22Rv1 (cell line): ENCODE measurements at regions not wholly inside any gene's neighbourhood (a gene's known extent, or its start where the extent isn't known, plus 50 kb on each side); places are given as distances from the start of the nearest gene placed in this dataset.

Source experiments
- ZFX ChIP-seq: fragments of 450-650 bp; IDR thresholded peaks from 2 replicates; pipeline ENCODE4 v1.6.1; 2017; ENCODE audit warnings: antibody characterized with exemption, borderline replicate concordance
- TF ChIP-seq, protein P1 (sequence below): fragments of 450-650 bp; IDR thresholded peaks from 2 replicates; pipeline ENCODE4 v1.5.1; 2017; ENCODE audit warnings: mild to moderate bottlenecking

DNA sequence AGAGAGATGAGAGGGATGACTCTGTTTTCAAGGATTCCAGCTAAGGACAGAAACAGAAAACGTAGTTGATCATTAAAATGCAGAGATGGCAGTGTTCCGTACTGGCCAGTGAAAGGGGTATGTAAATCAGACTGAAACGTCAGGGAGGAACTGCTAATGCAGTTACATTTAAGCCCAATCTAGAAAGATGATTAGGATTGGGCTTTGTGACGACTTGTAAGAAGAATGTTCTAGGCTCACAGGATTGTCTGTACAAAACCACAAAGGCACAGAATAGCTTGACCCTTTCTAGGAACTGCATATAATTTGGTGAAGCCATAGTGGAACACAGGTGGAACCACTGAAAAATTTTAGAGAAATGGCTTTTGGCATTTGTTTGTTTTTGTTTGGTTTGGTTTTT lies 55.6 kb upstream of the TESK1 start:
- TF ChIP-seq, protein P1, sequence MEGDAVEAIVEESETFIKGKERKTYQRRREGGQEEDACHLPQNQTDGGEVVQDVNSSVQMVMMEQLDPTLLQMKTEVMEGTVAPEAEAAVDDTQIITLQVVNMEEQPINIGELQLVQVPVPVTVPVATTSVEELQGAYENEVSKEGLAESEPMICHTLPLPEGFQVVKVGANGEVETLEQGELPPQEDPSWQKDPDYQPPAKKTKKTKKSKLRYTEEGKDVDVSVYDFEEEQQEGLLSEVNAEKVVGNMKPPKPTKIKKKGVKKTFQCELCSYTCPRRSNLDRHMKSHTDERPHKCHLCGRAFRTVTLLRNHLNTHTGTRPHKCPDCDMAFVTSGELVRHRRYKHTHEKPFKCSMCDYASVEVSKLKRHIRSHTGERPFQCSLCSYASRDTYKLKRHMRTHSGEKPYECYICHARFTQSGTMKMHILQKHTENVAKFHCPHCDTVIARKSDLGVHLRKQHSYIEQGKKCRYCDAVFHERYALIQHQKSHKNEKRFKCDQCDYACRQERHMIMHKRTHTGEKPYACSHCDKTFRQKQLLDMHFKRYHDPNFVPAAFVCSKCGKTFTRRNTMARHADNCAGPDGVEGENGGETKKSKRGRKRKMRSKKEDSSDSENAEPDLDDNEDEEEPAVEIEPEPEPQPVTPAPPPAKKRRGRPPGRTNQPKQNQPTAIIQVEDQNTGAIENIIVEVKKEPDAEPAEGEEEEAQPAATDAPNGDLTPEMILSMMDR, result no peak
- no peak for TF ChIP-seq ZFX
